HG03280 (cell line): ENCODE measurements at regions not wholly inside any gene's neighbourhood (a gene's known extent, or its start where the extent isn't known, plus 50 kb on each side); places are given as distances from the start of the nearest gene placed in this dataset.

ENCODE experiments used
- ATAC-seq: cut with Tn5 transposase; IDR thresholded peaks from one replicate; pipeline ENCODE4 v1.9.1; 2021; ENCODE audit warnings: mild to moderate bottlenecking, moderate library complexity; ENCODE audit not compliant: unreplicated experiment

DNA sequence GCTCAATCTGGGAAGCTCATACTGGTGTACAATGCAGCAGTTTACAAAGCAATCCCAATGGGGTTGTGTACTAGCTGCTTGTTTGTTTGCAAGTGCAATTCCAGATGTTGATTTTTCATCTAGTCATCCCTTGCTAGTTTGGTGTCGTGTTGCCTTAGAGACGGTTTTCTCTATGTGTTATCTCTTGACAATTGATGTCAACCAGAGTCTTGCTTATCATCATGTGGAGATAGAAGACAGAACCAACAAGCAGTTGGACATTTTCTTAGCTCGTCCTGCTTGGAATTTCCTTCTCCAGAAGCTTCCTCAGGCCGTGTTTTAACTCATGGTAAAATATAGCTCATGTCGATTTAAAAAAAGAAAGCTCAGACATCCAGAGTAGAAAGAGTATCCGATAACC, 262.0 kb upstream of the KCNH8 start:
- ATAC-seq: no peak

DNA sequence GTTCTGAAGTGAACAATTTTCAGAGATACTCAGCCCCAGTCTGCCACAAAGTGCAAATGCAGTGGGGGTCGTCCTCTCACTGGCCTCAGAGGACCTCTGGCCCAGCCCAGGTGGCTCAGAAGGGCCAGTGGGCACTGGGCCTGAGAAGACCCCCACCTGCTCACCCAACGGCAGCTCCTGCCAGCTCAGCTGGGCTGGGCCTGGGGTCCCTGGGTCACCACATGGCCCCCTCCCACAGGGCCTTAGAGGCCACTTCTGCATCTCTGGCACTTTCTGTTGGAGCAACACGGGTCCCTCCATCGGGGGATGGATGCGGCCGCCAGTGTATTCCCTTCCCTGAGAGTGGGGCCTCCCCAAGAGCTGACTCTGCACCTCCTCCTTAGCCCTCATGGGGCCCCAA, 262.7 kb upstream of the KCNH8 start:
- ATAC-seq: no peak

DNA sequence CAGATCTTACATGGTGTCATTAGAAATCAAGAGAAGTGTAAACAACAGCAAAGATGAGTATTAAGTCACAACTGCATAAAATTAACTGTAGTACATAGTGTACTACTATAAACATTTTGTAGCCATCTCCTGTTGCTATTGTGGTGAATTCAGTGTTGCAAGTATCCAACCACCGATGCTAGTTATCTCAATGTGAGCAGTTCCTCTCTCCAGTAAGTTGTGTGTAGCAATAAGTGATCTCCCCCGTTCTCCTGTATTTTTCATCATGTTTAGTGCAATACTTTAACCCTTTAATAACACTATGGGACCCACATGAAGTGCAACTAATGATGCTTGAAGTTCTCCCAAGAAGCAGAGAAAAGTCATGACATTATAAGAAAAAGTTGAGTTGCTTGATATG, 264.7 kb upstream of the KCNH8 start:
- no peak for ATAC-seq

DNA sequence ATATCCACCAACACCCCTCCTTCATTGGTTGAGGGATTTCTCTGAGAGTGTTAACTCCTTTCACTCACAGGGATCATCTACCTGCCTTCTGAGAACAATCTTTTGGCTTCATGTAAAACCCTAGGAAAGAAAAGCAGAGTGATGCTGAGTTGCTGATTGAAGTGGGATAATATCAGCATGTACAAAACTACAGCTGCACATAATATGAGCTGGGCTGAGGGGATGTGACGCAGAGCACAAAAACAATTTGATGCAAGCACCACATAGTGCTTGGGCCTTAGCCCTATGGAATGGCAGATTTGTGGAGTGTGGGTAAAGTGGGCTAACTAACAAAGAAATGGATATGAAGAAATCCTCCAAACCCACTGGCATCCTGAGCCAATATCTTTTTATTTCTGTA, 267.6 kb upstream of the KCNH8 start:
- ATAC-seq: no peak

DNA sequence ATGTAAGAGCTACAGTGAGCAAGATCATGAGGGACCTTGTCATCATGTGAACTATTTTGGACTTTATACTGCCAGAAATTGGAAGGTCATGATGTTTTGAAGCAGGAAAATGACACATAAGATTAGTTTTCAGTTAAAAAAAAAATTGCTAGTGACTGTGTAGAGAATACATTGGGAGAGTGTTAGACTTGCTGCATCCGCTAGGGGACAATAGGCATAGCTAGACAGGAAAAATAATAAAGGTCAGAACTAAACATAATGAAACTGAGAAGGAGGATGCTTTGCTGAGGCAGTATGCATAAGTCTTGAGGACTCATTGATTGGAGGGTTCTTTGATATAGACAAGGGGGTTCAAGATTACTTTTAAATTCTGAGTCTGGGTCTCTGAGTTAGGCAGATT, 275.8 kb upstream of the KCNH8 start:
- ATAC-seq: peak; percentile 85

DNA sequence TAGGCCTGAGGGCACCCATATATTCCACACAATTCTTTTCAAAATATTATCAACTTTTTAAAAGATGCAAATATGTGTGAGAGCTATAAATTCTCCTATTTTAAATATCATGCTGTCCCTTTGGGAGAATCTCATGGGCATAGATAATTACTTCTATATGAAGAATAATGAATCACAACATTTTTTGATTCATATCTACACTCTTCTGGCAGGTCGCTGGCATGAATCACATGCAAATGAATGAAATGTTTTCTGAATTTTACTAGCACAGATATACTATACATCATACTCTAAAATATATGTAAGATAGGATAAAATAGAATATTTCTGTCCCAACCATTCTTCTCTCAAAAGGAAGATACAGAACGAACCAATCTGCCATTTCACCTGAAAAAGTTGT, 277.7 kb upstream of the KCNH8 start:
- no peak for ATAC-seq

DNA sequence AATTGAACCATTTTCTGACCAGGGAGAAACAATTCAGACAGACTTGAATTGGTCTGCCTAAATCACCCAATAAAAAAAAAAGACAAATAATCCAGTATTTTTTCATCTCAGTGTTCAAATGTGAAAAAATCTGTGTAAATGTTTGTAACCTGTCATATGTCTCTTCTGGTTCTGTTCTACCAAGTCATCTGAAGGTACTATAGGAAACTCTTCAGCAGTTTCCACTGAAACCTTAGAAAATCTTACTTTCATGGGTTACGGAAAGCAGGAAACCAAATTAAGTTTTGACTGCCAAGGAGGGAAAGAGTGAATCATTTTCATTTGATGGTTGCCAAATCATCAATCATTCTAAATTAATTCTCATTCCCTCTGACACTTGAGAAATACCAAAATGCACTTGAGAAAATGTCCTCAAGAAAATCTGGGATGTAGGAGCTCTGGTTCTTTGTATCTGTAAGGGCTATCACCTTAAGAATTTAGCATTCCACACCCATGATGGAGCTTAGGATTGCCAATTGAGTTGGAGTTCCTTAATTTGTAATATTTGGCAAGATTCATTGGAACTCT, 278.2 kb upstream of the KCNH8 start:
- no peak for ATAC-seq

DNA sequence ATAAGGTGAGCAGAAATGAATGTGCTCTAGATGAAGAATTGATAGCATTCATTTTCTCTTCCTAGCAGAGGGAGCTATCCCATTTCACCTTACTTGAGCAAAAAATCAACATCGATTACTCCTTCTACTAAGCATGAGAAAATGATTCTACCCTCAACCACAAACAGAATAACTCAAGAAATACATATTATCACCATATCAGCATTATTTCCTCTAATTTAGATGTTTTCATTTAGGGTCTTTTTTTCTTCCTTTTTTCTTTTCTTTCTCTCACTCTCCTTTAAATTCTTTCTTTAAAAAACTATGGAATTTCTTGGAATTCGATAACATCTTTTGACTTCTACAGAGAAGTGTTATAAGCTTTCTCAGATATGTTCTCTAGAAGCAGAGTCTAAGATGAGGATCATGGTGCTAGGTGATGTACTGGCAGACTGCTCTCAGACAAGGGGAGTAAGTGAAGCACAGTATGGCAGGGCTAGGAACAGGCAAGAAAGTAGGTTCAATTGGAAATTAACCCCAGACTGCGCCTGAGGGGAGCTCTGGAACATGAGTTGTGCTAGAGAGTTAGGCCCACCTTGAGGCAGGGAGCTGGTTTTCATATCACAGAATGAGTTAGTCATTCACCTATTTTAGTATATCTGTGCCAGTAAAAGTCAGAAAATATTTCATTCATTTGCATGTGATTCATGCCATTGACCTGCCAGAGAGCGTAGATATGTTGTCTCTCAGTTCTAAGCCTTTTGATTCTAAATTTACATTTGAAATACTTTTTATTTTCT, 279.2 kb upstream of the KCNH8 start:
- ATAC-seq: no peak

DNA sequence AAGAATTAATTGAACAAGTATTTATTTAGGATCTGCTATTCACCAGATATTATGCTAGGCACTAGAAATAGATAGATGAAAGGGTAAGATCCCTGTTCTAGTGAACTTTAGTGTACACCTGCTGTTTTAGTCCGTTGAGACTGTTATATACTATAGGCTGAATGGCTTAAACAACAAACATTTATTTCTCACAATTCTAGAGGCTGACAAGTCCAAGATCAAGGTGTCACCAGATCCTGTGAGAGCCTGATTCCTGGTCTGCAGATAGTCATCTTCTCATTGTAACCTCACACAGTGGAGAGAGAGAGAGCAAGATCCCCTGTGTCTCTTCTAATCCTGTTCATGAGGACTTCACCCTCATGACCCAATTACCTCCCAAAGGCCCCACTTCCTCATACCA, 281.4 kb upstream of the KCNH8 start:
- ATAC-seq: no peak

DNA sequence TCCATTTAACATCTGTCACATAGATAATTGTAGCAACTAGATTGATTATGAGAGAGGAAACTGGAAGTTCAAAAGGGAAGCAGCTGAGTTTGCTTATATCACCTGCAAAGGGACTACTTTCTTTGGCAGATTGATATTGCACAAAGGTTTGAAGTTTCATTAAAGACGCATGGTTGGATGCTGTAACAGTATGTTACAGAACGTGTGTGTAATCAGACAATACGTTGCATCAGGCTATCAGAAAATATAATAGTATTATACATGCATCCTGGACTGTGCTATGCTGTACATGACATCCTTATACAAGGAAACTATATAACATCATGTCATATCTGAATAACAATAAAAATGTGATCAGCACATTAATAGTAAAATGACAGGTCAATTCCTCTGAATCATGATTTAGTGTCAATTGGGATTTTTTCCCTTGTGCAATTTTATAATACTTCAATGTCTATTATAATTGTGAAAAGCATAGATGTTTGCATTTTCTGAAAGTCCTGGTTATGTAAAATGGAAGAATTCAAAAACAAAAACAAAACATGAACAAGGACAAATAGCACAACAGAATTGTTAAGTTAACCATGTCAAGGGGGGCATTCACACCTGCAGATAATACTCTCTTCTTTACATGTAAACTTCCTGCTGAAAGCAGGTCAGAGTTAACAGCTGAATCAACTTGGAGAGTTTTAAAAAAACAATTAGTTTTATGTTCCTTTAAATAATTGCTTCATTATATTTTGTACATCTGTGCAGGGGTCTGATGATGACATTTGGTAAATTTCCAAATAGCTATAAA, 283.2 kb upstream of the KCNH8 start:
- no peak for ATAC-seq

DNA sequence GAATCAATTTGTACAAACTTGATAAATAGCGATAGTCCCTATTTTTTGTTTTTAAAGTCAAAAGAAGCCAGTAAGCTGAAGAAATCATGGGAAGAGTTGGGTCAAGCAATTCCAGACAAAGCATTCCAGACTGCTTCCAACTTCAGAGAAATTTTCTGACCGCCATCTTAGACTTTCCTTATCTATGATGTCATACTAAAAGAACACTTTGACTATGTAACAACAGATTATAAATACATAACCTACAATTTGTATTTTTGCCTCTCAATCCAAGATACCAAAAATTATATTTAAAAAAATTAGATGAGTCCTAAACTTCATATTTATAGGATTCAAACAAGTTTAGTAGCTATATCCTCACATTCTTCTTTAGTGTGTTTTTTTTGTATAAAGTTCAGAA, 286.2 kb upstream of the KCNH8 start:
- no peak for ATAC-seq

DNA sequence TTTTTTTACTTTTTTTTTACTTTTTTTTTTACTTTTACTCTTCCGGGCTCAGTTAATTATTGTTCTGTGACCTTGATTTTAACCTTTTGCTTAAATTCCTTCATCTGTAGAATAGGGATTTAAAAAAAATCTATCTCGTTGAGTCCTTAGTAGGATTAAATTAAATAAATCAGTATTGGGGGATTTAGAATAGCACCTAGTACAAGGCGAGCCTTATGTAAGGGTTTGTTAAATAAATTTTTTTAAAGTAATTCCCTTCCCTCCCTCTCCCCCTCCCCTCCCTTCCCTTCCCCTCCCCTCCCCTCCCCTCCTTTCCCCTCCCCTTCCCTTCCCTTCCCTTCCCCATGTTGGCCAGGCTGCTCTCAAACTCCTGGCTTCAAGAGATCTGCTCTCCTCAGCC, 287.2 kb upstream of the KCNH8 start:
- ATAC-seq: no peak

DNA sequence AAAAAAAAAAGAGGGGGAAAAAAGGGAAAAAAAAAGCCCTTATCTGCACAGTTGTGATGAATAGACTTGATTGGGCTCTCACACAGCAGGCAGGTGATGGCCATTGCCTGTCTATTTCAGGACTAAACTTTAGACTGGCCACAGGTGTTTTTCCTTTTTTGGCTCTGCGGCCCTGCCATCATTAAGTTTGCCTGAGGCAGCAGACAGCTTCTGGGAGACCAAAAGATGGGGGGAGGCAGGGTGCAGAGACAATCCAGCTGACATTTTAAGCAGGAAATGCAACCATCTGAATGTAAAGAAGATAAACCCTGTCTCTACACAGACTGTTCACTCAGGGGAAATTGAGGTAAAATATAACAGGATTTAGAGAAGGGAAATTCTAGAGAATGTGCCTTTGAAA, 295.0 kb upstream of the KCNH8 start:
- no peak for ATAC-seq

DNA sequence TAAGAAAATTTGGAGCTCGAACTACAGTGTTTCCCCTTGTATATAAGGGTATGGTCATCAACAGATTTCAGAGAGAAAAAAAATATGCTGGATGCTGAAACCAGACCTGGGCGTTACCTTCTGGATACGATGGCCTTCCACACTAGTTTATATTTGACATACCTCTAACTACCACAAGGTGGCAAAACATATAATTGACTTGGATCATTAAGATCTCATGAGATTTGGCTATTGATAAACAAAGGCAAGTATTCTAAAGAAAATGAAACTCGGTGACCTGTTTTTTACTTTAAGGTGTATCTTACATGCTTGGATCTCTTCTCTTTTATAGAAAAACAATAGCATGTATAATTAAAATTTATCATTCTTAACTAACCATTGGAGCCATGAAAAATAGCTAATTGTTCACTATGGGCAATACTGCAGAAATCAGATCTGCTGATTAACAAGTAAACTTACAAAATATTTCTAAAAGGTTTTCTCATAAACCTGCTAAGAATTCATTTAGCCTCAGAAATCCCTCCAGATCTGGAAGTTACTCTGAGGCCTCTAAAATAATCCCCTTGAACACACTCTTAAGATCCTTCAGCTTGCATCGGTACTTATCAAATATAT, 300.6 kb upstream of the KCNH8 start:
- ATAC-seq: peak; percentile 64

DNA sequence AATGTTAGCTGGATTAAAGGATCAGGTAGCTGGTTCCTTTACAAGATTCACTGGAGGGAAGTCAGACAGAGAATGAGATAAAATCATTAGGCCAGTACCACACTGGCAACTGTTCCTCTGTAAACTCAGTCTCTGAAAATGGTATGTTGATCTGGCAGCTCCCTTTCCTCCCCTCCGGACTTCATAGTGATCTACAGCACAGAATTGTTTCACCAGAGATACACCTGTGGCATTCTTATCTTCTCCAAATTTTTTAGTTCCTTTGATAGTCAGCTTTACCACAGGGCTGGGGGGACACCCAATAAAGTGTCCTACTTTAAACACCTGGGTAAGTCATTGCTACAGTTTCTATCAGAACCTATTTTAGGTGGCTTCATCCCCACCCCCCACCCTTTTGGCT, 304.3 kb upstream of the KCNH8 start:
- no peak for ATAC-seq

DNA sequence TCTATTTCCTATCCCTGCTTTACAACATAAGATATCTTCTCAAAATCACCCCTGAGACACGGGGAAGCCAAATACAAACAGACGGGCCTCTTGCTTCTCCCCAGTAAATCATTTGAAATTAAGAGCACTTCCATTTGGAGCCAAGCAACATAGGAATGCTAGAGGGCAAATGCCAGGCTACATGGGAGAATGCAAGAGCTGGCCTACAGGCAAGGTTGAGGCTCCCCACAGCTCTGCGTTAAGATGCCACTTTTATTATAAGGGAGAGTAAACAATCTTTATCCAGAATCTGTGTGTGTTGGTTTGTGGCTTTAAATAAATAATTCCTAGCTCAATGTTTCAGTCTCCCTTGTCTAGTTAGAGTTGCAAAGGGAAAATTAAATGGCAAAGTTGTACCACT, 305.1 kb upstream of the KCNH8 start:
- ATAC-seq: no peak

DNA sequence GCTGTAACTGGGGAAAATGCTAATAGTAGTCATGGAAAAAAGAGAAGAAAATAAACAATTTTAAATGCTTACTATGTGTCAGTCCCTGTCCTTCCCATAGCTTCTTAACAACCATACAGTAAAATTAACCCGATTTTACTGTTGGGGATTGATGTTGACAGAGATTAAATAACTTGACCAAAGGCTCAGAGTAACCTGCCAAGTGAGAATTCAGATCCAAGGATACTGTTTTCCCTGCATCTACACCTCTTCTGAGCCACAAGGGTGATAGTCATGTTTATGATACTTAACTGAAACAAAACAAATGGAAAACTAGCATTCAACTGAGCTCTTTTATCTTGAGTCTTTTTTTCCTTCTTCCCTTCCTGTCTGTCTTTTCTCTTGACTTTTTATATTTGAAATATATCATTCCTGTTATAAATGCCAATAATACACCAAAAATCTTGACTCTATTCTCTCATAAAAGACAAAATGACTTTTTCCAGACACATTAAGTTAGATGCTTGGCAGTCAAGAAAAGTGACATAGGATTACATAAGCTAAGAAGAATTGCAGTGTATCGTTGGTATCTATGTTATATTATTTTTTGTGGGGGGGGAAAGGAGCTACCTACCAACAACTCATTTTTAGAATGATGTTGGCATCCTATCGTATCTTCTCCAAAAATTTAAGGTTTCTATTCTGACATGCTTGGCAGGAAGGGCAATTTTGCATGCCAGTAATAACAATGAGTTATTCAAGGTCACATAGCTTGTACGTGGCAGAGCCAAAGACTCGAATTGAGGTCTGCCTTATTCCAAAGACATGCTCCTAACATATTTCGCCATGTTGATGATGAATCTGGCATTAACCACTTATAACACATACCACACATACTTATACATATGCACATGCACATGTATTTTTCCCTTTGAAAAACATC, 306.6 kb upstream of the KCNH8 start:
- no peak for ATAC-seq

DNA sequence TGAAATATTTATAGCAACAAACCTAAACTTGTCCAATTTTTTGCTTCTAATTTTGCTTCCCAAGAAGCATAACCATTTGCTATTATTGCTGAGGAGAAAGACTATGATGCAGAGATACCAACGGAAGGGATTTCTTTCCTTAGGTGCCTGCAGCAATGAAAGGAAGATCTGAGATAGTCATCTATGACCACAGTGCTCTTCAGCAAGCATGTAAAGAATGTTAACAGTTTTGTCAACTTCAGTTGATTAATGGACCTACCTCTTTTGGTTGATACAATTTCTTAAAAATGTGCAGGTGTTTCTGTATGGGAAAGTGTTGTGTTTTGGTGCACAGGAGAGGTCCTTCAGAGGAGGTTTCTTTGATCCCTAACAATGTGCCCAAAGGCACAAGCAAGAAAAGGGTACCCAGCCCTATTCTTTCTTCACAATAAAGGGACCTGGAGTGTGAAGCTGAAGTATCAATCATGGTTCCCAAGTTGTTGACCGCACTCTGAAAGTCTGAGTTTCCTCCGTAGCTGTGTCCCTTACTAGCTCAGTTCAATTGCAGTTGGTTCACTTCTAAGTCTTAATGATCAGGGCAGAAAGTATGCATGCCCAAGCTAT, 307.7 kb upstream of the KCNH8 start:
- no peak for ATAC-seq

DNA sequence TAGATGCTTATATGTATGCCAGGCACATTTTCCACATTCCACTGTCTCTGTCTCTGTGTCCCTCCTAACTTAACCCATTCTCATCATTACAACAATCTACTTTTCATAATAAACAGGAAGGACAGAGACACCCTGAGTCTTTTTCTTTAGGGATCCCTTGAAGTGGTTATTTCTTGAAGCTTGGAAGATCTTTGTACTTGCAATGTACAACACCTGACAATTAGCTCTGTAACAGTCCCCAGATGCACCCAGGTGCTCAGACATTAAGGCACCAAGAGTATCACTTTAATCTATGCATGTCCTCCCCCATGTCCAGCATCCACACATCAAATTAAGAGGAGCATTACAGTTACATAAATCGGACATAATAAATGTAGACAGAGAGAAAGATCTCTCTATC, 309.6 kb upstream of the KCNH8 start:
- no peak for ATAC-seq

DNA sequence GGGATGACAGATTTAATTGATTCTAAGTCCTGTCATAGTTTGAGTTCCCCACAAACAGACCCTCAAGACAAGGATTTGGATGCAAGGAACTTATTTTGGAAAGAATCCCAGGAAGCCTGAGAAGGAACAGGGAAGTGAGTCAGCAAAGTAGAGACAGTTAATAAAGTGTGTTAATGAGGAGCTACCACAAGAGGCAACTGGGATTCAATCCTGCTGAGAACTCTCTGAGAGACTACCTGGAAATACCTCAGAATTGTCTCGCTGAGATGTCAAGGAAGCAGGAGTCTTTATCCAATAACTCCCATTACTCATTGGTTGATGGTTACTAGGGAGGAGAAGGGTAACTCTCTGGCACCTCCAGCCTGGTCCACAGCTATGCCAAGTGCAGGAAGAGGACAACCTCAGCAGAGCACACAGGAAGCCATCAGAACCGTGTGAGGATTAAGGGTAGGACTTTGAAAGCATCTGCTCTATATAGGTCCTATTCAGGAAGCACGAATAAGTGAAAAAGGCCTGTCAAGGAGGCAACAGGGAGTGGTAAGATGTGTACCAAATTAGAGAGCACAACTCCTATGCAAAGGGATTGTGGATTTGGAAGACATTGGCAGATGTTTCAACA, 311.1 kb upstream of the KCNH8 start:
- no peak for ATAC-seq
